HG03442 (cell line): ENCODE measurements at regions not wholly inside any gene's neighbourhood (a gene's known extent, or its start where the extent isn't known, plus 50 kb on each side); places are given as distances from the start of the nearest gene placed in this dataset.

Experiments
- ATAC-seq: cut with Tn5 transposase; IDR thresholded peaks from one replicate; pipeline ENCODE4 v1.9.1; 2021; ENCODE audit warnings: mild to moderate bottlenecking, moderate library complexity; ENCODE audit not compliant: unreplicated experiment

DNA sequence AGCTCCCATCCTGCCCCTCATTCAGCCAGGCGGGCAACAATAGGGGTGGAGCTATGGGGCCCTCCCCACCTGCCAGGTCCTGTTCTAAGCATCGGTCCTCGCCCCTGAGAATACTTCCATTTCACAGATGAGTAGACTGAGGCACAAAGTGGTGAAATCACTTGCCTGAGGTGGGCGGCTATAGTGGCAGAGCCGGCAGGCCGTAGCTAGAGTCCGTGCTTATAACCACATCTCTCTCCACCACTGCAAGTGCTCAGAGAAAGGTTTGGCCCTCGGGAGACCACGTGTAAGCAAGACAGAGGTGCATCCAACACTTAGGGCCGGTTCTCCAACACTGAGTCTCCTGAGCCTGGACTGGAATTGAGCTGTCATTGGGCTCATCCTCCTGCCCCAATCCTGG is 145.8 kb upstream of the UNC5B start:
- ATAC-seq, result no peak

GRCh38 chr10:71067098-71067740 is 145.2 kb upstream of the UNC5B start:
- no peak for ATAC-seq

GRCh38 chr10:71068861-71069271 is 143.5 kb upstream of the UNC5B start:
- no peak for ATAC-seq

GRCh38 chr10:71069909-71070666 is 142.3 kb upstream of the UNC5B start:
- ATAC-seq, result no peak

DNA sequence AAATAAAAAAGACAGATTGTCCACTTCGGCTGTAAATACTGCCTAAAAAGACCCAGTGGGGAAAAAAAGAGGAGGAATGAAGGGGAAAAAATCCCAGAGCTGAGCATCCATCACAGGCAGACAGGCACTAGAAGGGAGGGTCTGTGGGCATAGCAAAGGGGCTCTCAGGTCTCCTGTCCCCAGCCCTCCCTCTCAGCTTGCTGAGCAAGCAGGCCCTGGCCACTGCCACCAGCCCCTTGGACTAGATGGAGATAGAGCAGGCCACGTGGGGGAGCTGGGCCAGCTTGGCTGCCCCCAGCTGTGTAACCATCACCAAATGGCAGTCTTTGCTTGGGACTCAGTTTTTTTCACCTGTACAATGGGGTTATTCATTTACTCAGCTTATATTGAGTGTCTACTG is 141.6 kb upstream of the UNC5B start:
- no peak for ATAC-seq

DNA sequence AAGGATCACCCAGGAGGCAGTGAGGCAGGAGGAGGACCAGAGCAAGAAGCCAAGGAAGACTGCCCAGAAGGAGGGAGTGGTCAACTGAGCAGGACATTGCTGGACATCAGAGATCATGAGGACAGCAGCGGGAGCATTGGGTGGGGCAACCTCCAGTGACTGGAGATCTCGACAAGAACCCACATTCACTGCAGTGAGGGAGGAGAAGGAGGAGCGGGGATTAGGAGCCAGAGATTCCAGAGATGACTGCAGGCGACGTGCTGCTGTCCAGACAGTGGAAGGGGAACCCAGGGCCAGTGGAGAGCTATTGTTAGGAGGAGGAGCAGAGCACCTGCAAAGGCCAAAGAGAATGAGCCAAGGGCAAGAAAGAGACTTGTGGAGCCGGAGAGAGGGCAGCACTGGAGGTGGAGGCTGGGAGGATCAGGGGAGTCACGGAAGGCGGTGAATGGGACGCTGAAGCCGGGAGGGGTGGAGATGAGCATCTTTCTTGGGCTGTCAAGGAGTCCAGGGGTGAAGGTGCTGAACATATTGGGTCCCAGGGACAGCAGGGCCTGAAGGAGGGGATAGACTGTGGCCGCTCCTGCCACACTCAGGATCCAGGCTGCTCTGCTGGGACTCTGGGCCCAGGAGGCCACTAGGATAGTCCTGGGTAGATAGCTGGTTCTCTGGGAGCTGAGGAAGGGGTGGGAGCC is 140.1 kb upstream of the UNC5B start:
- no peak for ATAC-seq

- ATAC-seq, result no peak
These were observed 139.6 kb upstream of the UNC5B start for GRCh38 chr10:71072823-71073210.

DNA sequence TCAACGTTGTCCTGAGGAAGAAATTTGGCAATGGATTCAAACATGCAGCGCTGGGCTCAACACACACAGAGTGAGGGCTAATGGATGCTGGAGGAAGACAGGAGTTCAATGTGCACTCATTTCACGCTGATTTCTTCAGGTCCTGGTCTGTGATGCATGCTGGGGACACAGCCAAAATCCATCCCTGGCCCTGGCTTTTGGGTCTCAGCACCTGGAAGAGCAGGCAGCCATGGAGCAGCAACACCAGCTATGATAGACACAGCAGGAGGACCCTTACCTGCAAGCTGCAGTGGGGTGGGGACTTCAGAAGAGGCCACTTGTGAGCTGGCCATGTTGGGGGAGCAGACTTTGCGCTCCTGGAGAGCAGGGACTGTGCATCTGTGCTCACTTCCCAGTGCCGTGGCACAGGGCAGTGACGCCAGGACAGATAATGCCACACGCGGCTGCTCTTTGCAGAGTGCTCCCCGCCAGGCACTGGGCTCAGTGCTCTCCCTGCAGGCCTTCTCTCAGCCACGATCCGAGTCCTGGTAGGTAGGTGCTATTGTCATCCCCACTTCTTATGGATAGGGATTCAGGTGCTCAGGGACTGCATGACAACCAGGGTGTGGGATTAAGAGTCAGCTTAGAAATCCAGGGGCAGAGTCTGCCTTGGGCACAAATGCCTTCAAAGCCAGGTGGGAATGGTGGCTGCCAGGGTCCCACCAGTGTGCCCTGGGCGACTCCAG is 138.8 kb upstream of the UNC5B start:
- ATAC-seq, result no peak

GRCh38 chr10:71074176-71074755 is 138.1 kb upstream of the UNC5B start:
- ATAC-seq, result no peak

- no peak for ATAC-seq
These were observed 137.1 kb upstream of the UNC5B start for GRCh38 chr10:71075086-71075758.

- no peak for ATAC-seq
These were observed 136.5 kb upstream of the UNC5B start for GRCh38 chr10:71075759-71076472.

DNA sequence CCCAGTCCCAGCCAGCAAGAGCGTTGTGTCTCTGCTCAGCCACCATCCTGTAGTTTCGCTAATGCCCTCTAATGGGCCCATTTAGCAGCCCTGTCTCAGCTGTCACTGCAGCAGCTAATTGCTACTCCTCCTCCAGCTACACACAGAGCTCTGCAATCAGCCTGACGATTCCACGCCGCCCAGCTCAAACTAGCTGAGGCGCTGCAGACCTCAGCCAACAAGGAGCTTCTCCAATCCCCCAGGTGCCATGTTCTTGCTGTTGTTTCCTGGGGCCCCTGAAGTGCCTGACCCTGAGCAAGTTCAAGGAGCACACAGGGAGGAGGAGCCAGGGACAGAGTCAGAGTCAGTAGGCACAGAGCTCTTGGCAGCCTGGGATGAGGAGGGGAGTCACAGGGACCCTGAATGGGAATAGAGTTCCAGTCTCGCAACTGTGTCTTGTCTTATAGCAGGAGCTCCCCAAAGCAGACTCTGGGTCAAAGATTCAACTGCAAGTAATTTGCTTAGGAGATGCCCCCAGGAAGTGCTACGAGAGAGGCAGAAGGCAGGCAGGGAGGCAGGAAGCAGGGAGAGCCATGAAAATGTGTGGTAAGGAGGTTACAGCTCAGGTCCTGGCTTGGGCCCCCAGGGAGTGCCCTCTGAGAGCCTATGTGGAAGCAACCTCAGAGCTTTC is 135.8 kb upstream of the UNC5B start:
- ATAC-seq, result no peak

GRCh38 chr10:71077143-71077581 is 135.2 kb upstream of the UNC5B start:
- ATAC-seq, result no peak

DNA sequence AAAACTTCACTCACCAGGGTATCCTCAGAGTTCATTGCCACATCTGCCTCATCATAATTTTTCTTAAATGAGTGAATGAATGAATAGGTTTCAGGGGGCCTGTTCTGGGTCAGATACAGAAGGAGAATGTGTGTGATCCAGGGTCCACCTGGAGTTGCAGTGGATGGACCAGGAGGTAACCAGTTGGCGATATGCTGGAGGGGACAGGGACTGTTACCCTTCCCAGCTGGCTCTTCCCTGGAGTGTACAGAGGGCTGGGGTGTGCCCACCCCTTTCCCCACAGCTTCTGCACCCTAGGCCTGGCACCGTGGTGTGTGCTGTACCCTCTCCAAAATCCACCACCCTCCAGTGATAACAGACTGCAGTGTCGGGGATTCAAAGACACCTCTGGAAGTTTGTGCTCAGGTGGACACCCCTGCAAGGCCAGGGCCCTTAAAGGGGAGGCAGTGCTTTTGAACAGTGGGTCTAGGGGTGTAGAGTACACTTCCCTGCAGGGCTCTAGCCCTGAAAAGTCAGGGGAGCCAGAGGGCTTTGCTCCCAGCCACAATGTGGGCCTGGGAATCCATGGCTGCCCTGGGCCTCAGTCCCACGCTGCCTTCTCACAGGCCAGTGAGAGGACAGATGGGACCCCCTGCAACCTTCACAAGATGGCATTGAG is 134.4 kb upstream of the UNC5B start:
- ATAC-seq, result no peak

DNA sequence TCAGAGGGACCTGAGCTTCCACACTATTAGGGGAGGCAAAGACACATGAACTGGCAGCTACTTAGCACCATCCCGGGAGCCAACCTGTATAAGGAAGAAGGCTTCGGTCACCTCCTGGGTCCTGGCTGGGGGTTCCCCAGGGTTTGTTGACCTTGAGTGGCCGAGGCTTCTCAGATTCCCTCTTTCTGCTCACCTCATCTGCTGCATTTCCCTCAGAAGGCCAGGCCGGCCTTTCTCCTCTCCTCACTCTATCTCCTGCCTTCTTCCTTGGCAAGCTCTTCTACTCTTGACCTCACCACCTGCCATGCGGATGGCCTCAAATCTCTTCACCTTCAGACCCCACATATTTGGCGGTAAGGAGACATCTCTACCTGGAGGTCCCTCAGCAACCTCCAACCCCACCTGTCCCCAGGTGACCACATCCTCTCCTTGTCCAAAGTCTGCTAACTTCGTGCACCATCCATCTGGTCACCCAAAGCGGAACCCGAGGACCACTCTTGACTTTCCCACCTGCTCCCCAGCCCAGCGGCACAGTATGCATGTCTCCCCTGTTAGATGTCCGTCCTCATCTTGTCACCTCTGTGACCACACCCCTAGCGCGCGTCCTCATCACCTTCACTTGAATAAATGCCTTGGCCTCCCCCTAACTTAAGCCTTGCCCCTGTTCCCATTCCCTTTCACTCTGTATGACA is 133.8 kb upstream of the UNC5B start:
- no peak for ATAC-seq

DNA sequence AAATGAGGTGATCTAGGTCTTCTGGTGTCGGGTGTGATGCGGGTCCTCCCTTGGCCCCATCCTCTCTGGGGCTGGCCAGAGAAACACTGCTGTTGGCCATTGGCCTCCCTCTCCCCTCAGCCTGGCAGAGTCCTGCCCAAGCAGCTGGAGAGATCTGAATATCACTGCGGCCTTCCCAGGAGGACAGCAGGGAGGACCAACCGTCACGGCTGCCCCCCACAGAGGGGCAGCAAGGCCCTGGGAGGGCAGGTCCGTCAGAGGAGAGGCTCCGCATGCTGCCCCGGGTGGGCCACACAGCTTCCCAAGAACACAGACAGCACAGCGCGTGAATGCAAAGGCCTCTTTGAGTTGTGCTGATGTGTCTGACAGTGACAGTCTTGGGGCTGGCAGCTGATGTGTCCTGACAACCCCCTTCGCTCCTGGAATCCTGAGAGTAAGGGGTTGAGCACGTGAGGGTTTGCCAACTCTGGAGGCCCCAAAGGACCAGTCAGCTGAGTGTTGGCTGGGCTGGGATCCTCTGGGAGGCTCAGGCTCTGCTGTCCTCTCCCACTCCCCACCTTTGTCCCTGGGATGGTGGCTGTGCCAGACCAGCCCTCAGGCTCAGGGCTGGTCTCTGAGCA is 132.5 kb upstream of the UNC5B start:
- ATAC-seq, result no peak

DNA sequence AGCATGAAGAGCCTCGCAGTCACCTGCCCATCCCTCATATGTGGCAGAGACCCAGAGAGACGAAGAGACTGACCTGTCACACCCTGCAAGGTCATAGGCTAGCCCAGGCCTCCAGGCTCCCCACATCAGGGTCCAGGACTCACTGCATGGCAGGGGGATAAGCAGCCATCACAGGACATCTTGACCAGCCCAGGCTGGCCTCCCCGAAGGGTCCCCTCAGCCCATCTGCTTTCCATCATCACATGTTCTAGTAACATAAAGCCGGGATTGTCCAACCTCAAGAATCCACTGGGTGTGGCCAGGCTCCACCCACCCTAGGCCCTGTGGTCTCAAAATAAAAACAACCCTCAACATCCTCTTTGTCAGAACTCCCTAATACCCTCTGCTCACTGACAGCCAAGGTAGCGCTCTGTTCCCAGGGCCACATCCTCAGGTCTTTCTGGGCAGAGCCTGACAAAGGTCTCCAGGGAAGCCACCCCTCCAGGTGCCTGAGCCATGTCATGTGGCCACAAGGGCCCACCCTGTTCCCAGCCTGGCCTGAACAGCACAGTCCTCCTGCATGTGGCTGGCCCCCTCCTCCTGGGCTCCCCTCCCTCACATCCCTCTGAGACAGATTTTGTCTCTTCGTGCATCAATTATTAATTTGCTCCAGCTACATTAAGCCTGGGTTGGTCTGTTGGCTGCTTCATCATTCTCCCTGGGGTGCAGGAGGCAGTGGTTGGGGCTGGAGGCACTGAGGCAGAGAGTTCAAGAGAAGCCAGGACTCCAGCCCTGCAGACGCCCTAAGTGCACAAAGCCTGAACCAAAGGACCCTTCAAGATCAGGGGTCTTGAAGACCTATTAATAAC is 131.8 kb upstream of the UNC5B start:
- no peak for ATAC-seq
